ENCODE measurements at regions not wholly inside any gene's neighbourhood (a gene's known extent, or its start where the extent isn't known, plus 50 kb on each side); places are given as distances from the start of the nearest gene placed in this dataset.

DNA sequence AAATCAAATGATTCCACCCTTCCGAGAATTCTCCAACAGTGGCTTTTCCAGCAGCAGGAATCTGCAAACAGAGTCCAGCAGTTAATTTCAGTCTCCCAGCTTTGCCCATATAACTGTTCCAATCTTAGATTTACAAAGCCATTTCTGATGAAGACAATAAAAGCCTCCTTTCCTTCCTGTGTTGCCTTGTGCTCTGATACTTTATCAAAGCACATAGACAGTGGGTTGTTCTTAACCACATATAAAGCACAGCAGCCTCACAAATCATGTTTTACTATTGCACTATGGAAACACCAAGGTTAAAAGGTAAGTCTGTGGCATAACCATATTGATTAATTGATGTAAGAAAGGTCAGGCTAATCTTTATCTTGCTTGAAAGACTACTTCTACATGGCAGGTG is 89.8 kb upstream of the MMADHC start:
- H3K27ac ChIP-seq: no peak overlapping the region
- TF ChIP-seq CTCF (IDR thresholded peaks at IDR 0.05) (no peak), ZFX (IDR thresholded peaks at IDR 0.05; ENCODE audit: borderline replicate concordance) (no peak)

GRCh38 chr2:149670086-149670485 is 82.5 kb upstream of the MMADHC start:
- TF ChIP-seq ZFX (IDR thresholded peaks at IDR 0.05; ENCODE audit: borderline replicate concordance) (no peak), CTCF (IDR thresholded peaks at IDR 0.05) (no peak)
- H3K27ac ChIP-seq: no peak overlapping the region

DNA sequence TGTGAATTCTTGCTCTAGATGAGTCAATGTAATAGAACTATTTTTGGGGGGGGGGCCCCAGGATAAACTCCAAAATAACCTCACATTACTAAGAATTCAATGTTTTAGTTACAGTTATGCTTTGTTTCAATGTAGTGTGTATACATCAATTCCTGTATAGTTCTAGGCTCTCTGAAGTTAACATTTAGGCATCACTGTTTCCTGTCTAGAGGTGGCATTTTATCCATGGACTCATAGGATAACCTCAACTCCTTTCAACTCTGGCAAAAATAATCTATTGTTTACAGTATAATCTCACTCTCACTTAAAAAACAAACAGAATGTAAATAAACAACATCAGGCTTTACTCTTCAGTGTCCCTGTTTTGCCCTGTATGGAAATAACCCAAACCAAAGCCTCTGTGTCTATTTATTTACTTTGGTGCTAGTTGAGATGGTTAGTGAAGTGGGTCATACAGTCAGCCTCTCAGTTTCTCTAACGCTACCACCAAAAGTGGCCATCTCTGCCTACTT is 79.3 kb upstream of the MMADHC start:
- no peak overlapping the region for H3K27ac ChIP-seq

GRCh38 chr2:149664896-149665295 is 77.3 kb upstream of the MMADHC start:
- TF ChIP-seq ZFX (IDR thresholded peaks at IDR 0.05; ENCODE audit: borderline replicate concordance): no peak
- TF ChIP-seq CTCF (IDR thresholded peaks at IDR 0.05): no peak
- no peak overlapping the region for H3K27ac ChIP-seq

More for the DNA sequence above, 79.3 kb upstream of the MMADHC start:
- TF ChIP-seq CTCF (IDR thresholded peaks at IDR 0.05) (no peak), ZFX (IDR thresholded peaks at IDR 0.05; ENCODE audit: borderline replicate concordance) (no peak)

DNA sequence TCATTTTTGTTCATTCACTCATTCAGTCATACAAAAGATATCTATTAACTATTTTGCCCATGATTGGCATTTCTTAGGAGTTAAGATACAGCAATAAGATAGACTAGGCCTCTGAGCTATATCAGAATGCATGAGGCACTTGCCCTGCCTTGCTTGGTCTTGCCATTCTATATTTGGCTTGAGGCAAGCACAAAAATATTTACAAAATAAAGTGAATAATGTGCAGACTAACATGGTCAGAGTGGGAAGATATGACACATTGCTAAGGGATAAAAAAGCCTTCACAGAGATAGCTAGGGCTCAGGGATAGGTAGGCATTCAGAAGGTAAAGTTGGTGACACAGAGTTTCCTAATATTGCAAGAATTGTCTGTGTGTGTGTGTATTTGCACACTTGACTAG is 75.0 kb upstream of the MMADHC start:
- H3K27ac ChIP-seq: no peak overlapping the region

GRCh38 chr2:149661844-149662243 is 74.3 kb upstream of the MMADHC start:
- H3K27ac ChIP-seq: no peak overlapping the region
- no peak for TF ChIP-seq CTCF (IDR thresholded peaks at IDR 0.05)
- TF ChIP-seq ZFX (IDR thresholded peaks at IDR 0.05; ENCODE audit: borderline replicate concordance): no peak

More for the DNA sequence above, 75.0 kb upstream of the MMADHC start:
- TF ChIP-seq ZFX (IDR thresholded peaks at IDR 0.05; ENCODE audit: borderline replicate concordance) (no peak), CTCF (IDR thresholded peaks at IDR 0.05) (no peak)

- no peak for TF ChIP-seq ZFX (IDR thresholded peaks at IDR 0.05; ENCODE audit: borderline replicate concordance)
- TF ChIP-seq CTCF (IDR thresholded peaks at IDR 0.05): no peak
- H3K27ac ChIP-seq: no peak overlapping the region
Observed at GRCh38 chr2:149658553-149658952, 71.0 kb upstream of the MMADHC start.
